ENCODE measurements at regions not wholly inside any gene's neighbourhood (a gene's known extent, or its start where the extent isn't known, plus 50 kb on each side); places are given as distances from the start of the nearest gene placed in this dataset.

DNA sequence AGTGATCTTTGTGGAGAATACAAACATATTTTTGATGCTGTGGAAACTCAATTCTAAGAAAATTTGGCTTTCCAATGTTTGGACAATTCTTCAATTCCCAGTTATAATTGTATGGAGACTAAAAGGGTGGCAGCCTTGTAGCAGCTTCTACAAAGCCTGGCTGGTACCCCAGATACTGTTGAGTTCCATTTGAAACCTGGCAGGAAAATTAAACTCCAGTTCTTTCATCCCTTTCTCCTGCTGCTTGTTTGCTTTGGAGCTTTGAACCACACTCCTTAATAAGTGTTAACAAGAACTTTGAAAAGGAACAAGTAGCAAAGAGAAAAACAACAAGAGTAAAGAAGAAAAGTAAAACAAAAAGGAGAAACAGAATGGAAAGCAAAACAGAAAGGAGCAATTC is 172.6 kb upstream of the ADAMTS5 start:
- DNase-seq (ENCODE audit: low read depth): no peak

DNA sequence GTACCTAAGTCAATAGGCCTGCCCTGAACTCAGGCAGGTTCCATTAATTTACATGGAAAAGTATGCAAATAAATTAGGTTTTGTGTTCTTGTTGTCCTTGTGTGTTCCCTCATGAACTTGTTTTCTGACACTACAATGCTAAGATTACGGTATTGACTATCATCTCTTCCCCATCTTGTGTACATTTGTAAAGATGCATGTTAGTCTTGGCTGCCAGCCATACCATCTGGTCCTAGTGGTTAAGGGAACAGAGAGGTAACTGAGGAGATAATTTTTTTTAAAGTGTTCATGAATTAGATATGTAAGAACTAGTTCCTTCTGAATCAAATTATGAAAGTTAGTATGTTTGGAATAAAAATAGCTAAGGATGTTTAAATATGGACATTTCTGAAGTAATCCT is 167.6 kb upstream of the ADAMTS5 start:
- no peak for DNase-seq (ENCODE audit: low read depth)

DNA sequence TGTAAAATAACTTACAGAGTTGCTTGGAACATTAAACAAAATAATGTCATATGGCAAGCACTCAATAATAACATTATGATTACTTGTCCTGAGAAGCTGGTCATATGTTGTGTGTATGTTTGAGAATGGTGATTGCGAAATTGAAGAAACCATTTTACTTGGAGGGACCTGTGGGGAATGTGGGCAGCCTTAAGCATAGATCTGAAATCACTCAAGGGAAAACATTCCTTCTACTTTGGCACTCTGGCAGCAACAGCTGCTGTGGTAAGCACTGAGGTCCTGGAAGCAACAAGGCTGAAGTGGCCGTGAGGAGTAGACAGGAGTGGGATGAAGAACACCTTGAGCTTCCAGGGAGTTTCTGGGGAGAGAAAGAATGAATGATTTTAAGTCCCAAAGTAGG is 165.4 kb upstream of the ADAMTS5 start:
- DNase-seq (ENCODE audit: low read depth): peak; percentile 27

DNA sequence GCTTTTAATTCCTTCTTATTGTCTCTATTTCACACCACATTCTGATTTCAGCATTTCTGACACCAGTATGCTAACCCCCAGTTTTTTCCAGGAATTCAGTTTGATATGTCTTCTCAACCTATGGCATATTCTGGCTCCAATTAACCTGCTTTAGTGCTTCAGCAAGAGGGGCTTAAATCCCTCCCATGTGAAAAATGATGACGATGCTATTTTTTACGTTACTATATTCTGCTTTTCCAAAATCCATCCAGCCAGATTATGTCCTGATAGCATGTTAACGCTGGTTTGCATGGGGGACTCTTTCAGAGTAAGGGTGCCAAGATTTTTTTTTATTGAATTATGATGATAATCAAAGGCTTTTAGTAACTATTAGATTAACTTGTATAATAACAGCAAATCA is 163.3 kb upstream of the ADAMTS5 start:
- no peak for DNase-seq (ENCODE audit: low read depth)

DNA sequence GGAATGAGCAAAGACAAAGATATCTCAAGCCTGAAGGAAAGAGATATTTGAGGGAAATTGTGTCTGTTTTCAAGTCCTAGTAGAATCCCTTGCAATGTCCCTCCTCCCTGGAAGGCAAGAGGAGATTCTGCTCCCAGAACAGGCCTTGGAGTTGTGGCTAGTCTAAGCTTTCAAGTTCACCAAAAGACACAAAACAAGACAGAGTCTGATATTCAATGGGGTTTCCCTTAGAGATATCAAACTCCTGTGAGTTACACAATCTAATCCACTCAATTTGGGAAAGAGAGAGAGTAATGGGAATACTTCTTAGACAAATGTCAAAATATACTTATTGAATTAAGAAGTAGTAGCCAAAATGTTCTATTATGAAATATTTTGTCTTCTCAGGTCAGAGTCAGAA is 162.8 kb upstream of the ADAMTS5 start:
- no peak for DNase-seq (ENCODE audit: low read depth)

DNA sequence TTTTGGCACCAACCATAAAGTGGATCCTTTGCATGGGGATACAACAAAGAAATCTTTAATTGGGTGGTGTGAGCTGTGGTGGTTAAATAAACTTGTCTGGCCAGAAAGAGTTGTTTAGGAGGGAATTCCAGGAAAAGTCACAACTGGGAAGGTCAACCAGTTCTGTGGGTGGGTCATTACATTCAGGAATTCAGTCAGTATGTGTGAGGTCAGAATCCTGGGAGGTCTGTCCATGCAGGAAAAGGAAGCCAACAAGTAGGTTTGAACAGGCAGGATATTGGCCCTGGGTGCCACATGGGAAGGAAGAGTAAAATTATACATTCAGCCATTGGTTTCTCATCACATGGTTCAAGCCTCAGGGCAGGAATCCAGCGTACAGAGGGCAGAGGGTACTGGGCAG is 162.3 kb upstream of the ADAMTS5 start:
- no peak for DNase-seq (ENCODE audit: low read depth)

DNA sequence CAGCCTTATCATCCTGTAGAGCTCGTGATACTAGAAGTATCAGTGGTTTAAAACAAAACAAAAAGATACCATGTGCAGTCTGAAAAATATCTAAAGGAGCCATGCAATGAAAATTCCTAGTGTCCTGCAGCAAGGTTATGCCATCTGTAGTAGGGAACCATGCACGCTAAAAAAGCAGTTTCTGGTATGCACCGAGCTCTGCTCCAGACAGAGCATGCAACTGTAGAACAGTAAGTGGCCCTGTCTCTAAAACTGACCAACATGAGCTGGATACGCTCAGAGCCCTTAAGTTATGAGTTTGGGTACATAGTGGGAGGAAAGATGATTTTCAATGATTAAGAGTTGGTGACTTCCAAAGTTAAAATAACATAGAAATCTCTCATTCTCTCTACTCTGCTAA is 159.3 kb upstream of the ADAMTS5 start:
- DNase-seq (ENCODE audit: low read depth): no peak

DNA sequence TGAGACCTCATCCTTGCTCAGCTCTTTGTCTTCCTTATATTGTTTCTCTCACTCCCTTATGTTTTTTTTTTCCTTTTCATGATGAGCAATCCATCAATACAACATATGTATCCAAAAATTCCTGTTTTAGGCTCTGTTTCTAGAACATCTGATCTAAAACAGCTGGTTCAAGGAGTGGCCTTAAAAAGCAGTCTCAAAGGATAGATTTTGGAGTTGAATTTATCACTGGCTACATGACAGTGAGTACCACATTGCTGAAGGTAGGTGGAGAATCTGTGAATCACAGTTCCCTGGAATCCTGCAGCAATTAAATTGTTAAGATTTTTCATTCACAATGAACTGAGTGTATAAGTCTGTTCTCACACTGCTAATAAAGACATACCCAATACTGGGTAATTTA is 155.8 kb upstream of the ADAMTS5 start:
- no peak for DNase-seq (ENCODE audit: low read depth)

DNA sequence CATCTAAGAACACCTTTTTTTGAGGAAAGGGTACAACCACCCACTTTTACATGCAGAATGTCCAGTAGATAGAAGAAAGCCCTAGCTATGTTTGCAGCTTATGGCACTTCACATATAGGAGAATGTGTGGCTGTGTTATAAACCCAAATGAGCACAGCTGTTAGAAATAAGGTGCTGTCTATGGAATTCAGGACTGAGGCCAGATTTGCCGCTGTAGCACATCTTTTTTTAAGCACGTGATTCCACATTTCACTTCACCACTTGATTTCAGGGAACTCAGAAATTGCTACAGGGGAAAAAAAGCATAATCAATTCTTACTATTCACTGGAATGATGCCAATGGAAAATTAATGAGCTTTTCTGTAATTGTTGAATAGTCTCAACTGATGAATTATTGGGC is 147.2 kb upstream of the ADAMTS5 start:
- no peak for DNase-seq (ENCODE audit: low read depth)

DNA sequence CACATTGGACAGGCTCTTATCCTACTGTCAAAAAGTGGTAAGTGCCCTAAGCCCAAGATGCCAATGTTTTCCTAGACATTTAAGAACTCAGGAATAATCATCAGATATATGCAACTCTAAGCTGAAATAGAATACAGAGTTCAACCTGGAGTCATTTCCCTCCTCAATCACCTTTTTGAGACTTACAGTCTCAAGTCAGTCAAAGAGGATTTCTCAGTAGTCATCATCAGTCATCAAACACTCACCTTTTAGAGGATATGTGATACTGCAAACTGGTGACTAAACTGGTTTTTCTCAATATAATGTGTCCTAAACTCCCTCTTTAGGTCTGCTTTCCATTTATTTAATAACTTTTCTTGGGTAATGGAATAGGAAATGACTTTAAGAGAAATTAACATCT is 145.3 kb upstream of the ADAMTS5 start:
- DNase-seq (ENCODE audit: low read depth): peak; percentile 35

DNA sequence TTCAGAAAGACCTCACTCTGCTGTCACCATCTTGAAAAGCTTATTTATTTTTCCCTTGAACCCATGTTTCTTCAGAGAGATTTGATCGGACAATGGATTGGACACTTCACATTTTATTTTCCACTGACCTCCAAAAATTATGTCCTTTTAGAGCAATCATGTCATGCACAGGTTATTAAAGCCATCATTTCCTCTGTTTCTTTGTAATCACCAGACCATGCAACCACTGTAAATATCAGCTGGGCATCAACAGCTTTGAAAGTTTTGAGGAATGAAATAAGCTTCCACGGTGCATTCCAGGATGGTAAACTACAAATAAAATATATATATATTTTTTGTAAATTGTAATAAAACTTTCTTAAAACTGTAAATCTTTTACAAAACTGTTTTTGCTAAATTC is 144.1 kb upstream of the ADAMTS5 start:
- peak; percentile 44 for DNase-seq (ENCODE audit: low read depth)

DNA sequence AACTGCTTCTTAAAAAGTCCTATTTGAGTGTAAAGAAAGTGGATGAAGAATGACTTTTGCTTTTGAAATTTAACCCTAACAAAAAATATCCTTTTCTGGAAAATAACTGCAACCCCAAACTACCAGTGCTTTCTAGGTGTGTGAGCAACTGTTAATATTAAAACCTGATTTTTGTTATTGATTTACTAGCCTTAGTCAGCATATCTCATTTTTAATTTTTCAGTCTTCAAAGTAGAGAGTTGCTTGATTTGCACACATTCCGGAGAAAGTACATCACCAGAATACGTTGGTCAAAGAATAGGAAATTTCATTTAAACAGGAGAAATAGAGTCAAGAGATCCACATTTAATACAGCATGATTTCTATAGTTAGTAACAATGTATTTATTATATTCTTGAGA is 141.8 kb upstream of the ADAMTS5 start:
- DNase-seq (ENCODE audit: low read depth): no peak

DNA sequence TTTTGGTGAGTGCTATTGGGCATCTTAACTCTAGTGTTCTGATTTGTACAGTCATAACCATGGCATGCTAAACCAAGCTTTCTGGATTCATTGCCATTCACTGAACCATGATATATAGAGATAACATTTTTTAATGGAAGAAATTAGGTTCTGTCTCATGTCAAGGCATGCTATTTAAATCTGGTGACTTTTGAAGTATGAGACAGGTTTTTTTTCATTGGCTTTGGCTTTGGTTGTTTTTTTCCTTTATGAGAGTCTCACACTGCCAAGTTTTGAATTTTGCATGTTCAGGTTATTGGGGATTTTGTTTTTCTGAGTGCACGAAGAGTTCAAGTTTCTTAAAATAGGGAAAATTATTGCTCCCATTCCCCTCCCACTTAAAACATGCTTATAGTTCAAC is 141.3 kb upstream of the ADAMTS5 start:
- DNase-seq (ENCODE audit: low read depth): peak; percentile 78

DNA sequence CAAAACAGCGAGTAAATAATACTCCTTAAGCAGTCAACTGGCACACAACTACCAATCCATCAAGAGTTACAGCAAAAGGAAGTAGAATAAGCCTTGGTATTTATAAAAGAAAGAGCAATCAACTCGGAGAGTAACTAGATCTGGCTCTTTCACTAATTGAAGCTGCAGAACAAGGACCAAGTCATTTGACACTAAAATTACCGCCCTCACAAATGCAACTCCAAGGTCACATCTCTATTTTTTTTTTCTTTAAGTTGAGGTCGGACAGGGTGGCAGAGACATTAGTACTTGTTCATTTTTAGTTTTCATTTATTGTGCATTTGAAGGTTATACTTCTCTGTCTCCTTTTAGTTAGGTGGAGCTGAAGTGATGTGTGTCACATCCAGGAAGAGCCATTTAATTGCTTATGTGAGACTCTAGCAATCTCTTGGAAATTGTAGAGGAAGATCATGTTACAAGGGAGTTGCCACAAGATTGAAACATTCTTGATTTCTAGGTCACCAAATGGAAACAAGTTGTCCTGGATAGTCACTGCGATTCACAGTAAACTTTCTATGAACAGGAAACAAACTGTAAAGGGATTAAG is 138.1 kb upstream of the ADAMTS5 start:
- DNase-seq (ENCODE audit: low read depth): peak; percentile 74

DNA sequence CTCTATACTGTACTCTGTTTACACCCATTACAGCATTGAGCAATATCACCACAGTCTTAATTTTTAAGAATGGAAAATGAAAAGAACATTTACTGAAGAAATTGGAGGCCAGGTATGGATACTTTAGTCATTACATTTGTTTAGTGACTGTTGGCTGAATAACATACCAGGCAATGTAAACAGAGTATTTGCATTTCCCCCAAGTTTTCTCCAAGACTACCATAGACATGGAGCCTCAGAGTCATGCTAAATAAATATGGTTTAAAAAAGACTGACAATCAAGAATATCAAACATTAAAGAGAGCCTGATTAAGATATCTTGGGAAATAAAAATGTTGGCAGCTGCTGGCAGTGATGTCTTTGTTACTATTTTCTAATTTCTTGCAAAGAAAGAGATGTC is 136.9 kb upstream of the ADAMTS5 start:
- DNase-seq (ENCODE audit: low read depth): no peak

DNA sequence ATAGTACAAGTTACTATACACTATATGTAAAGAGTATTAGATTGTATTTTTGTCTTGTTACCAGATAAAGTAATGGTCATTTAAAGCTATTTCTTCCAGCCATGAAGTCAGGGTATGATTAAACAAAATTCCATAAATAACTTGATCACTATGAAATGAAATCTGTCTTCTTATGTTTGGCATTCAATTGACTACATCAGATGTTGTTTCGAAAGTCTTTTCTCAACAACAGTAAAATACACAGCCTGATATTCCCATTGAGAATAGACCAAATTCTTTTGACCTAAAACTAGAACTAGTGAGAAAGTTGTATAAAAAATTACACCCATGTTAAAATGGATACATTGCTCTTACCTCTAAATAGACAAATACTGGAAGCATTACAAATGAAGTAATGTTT is 134.6 kb upstream of the ADAMTS5 start:
- no peak for DNase-seq (ENCODE audit: low read depth)

DNA sequence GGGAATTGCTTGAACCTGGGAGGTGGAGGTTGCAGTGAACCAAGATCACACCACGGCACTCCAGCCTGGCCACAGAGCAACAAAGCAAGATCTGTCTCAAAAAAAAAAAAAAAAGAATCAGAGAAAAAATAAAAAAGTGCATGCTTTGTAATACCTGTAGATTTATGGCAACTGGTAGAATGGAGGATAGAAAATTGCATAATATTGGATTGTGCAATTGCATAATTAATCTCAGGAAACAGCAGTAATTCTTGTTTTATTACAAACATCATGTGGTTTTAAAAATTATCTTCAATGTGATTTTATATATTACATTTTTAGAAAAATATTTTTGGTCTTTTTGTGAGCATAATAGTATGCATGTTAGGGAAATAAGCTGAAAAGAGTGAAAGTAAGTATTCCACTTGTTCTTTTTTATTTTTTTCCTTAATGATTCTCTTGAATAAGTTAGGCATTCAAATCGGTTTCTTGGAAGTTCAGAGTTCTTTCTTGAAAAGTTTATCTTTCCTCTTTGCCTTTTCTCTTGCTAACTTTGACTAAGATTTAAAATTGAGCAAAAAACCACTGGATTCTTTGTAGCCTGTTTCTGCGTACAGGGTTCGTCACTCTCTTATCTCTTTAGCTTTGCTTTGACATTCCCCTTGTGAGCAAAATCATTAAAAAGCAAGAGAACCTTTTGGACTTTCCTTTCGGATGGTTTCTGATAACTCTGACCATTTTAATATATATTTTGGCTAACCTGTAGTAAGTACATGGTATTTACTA is 127.5 kb upstream of the ADAMTS5 start:
- DNase-seq (ENCODE audit: low read depth): no peak

DNA sequence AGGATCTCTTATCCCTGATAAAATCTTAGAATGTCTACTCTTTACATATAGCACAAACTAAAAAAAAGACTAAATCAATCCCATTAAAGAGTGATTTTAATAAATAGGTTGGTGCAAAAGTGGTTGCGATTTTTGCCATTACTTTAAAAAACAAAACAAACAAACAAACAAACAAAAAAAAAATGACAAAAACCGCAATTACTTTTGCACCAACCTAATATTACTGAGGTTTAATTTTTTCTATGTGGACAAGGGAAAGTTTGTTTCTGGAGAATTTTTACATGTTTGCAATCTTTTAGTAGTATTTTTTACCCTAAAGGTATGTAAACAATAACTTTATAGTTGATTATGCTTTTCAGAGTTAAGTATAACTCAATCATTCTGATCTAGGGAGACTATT is 119.7 kb upstream of the ADAMTS5 start:
- DNase-seq (ENCODE audit: low read depth): no peak

DNA sequence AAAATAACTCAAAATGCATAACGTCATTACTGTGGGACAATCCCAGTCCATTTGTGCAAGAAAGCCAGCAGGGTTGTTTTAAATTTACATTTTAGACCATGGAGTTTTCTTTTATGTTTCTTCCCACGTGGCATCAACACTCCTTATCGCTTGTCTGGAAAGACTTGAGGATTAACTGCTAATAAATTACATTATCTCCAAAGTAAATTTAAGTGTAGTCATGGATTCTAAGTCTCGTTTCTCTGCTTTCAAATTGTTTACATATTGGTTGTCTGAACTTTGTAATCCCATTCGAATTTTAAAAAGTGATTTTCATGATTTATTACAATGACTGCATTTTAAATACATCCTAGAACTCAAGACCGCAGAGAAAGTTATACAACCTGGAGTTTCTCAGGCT is 119.3 kb upstream of the ADAMTS5 start:
- DNase-seq (ENCODE audit: low read depth): no peak

DNA sequence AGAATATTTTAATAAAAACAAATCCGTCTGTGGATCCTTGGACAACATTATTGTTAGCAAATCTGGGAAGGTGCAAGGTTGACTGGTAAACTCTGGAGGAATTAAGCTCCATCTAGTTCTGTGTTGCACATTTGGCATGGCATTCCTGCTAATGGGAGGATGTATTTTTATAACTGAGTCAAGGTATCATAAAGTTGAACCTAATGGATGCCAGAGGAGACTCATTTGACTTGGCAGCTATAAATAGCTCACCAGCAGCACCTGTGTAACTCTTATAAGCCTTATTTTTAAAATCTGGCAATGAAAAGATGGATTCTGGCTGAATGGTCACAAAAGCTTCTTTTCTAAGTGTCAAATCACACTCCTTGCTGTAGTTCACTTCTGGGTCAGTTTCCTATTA is 118.5 kb upstream of the ADAMTS5 start:
- DNase-seq (ENCODE audit: low read depth): no peak

DNA sequence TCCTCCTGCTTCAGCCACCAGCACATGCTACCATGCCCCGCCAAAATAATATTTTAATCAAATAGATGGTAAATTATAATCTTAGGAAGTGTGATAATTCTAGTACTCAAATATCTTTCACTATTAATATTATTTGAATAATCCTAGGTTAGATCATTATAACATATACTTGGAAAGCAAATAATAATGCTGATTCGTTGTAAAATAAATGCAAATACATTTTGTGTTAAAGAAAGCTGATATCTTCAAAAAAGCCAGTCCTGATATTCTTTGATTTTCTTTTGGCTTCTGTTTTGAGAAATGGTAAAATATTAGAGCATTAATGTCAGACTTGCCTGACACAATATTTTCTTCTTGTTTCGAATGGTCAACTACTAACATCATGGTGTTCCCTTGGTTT is 116.3 kb upstream of the ADAMTS5 start:
- no peak for DNase-seq (ENCODE audit: low read depth)

DNA sequence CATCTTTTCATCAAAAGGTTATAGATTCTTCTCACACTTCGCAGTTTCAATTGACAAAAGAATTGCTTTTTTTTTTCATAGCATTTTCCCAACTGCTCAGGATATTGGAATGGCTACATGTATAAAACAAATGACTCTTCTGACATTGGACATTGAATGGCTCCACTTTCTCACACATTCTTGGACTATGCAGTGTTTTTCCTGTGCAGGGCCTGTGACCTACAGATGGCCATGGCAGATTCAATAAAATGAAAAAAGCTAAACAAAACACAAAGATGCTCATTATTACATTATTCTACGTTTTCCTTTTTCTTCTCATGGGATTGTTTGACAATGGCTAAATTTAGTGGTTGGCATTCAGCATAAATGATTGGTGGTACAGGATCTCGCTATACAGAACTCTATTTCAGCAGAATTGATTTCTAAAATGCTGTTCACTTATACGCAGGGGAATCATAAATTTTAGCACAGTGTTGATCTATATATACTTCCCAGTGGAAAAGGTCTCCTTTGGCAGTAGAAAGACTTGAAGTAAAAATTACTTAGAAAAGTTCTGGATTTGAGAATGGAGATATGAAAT is 115.6 kb upstream of the ADAMTS5 start:
- DNase-seq (ENCODE audit: low read depth): no peak

DNA sequence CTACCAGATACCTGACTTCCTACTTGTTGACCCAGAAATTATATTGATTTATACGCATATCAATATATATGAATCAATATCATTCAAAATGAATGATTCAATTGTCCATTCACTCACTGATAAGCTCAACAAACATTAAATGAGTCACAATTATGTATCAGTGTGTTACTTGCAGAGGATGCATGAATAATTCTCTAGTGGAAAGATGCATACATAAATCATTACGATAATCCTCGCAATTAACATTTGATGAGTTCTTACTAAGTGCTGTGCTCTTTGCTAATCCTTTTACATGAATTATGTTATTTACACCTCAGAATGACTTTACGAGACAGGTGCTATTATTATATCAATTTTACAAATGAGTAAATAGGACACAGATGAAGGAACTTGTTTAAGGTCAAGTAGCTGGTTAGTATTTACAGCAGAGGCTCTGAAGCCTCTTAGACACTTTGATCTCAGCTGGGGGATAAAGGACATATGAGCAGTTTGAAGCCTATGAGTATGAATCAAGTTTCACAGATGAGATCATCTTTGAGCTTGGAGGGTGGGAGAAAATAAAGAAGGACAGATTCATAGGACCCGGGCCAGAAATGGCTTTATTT is 112.8 kb upstream of the ADAMTS5 start:
- no peak for DNase-seq (ENCODE audit: low read depth)
